CD14-positive monocyte (primary cell): ENCODE measurements at regions not wholly inside any gene's neighbourhood (a gene's known extent, or its start where the extent isn't known, plus 50 kb on each side); places are given as distances from the start of the nearest gene placed in this dataset.

Experiments used
- DNase-seq, 3 donors: peaks; one replicate each; pipeline ENCODE4 v3.0.0-alpha.2; 2011 to 2022
- H2AFZ ChIP-seq: 2 replicates; pipeline ENCODE4 v1.6.0; 2012; ENCODE audit warnings: mild to moderate bottlenecking, low read depth, low read length, inconsistent platforms; ENCODE audit not compliant: insufficient read depth, poor library complexity, severe bottlenecking
- H3K27ac ChIP-seq, 2 donors: 1 replicate in 1 of 2; 2 replicates in 1 of 2; pipeline ENCODE4 v1.5.1; 2012 to 2013; ENCODE audit warnings: low read length in 2 of 2, control low read depth in 1 of 2, inconsistent platforms in 1 of 2, low read depth in 1 of 2, mild to moderate bottlenecking in 1 of 2
- H3K27me3 ChIP-seq, 2 donors: one replicate each; pipeline versions ENCODE4 v1.6.0 to v1.6.1; 2011 to 2013; ENCODE audit warnings: low read length in 2 of 2; ENCODE audit not compliant: control insufficient read depth in 2 of 2, insufficient read depth in 2 of 2
- H3K36me3 ChIP-seq, 2 donors: replicated peaks in 1 of 2; 1 replicate in 1 of 2; 2 replicates in 1 of 2; pipeline versions ENCODE4 v1.5.1 to v1.6.1; 2012 to 2013; ENCODE audit warnings: low read length in 2 of 2, control low read depth in 1 of 2, inconsistent platforms in 1 of 2, mild to moderate bottlenecking in 1 of 2; ENCODE audit not compliant: insufficient read depth in 2 of 2, control insufficient read depth in 1 of 2
- H3K4me1 ChIP-seq, 2 donors: 1 replicate in 1 of 2; 2 replicates in 1 of 2; pipeline versions ENCODE4 v1.5.1 to v1.6.1; 2012 to 2013; ENCODE audit warnings: low read length in 2 of 2, control low read depth in 1 of 2, inconsistent platforms in 1 of 2, mild to moderate bottlenecking in 1 of 2, moderate library complexity in 1 of 2; ENCODE audit not compliant: insufficient read depth in 2 of 2, control insufficient read depth in 1 of 2
- H3K4me2 ChIP-seq: replicated peaks from 2 replicates; pipeline ENCODE3; 2012; ENCODE audit warnings: low read length, moderate library complexity, mild to moderate bottlenecking; ENCODE audit not compliant: poor library complexity, severe bottlenecking; ENCODE audit errors: extremely low read depth
- H3K4me3 ChIP-seq, 3 experiments: fragments of 200-600 bp in 1 of 3; sonication (generic) in 1 of 3; replicated peaks in 1 of 3; 1 replicate in 2 of 3; 2 replicates in 1 of 3; pipeline ENCODE4 v1.5.1; 2011 to 2013; ENCODE audit warnings: low read length in 3 of 3, mild to moderate bottlenecking in 3 of 3, control low read depth in 2 of 3, low read depth in 2 of 3, inconsistent platforms in 1 of 3, moderate library complexity in 1 of 3
- H3K79me2 ChIP-seq: 2 replicates; pipeline ENCODE4 v1.6.0; 2012; ENCODE audit warnings: mild to moderate bottlenecking, control low read depth, inconsistent platforms, low read length, moderate library complexity; ENCODE audit not compliant: insufficient read depth
- H3K9ac ChIP-seq: 2 replicates; pipeline ENCODE4 v1.6.0; 2017; ENCODE audit warnings: low read length, mild to moderate bottlenecking; ENCODE audit not compliant: insufficient read depth, poor library complexity, severe bottlenecking
- H3K9me3 ChIP-seq, 2 donors: replicated peaks in 1 of 2; 1 replicate in 1 of 2; 2 replicates in 1 of 2; pipeline versions ENCODE4 v1.5.1 to v1.6.1; 2012 to 2013; ENCODE audit warnings: low read length in 2 of 2, control low read depth in 1 of 2; ENCODE audit not compliant: control insufficient read depth in 1 of 2, insufficient read depth in 1 of 2
- H4K20me1 ChIP-seq: 2 replicates; pipeline ENCODE4 v1.6.0; 2012; ENCODE audit warnings: mild to moderate bottlenecking, low read length, control low read depth, moderate library complexity; ENCODE audit not compliant: insufficient read depth
- H3K27ac Mint-ChIP-seq, 7 donors: one replicate each; pipeline ENCODE4 v1.8.0; 2020; ENCODE audit warnings: mild to moderate bottlenecking in 7 of 7, mixed read lengths in 7 of 7, moderate library complexity in 6 of 7, inconsistent platforms in 2 of 7
- H3K27me3 Mint-ChIP-seq, 3 donors: one replicate each; pipeline ENCODE4 v1.8.0; 2021 to 2022; ENCODE audit warnings: low read depth in 3 of 3, mild to moderate bottlenecking in 3 of 3, mixed read lengths in 3 of 3, moderate library complexity in 3 of 3, inconsistent platforms in 1 of 3
- H3K36me3 Mint-ChIP-seq, 2 donors: one replicate each; pipeline ENCODE4 v1.8.0; 2020; ENCODE audit warnings: mixed read lengths in 2 of 2, inconsistent platforms in 1 of 2, mild to moderate bottlenecking in 1 of 2
- H3K4me1 Mint-ChIP-seq: one replicate; pipeline ENCODE4 v1.8.0; 2020; ENCODE audit warnings: mild to moderate bottlenecking, mixed read lengths
- H3K4me3 Mint-ChIP-seq, 2 donors: one replicate each; pipeline ENCODE4 v1.8.0; 2020; ENCODE audit warnings: mild to moderate bottlenecking in 2 of 2, mixed read lengths in 2 of 2, moderate library complexity in 1 of 2
- H3K9me3 Mint-ChIP-seq, 7 donors: one replicate each; pipeline ENCODE4 v1.8.0; 2020 to 2022; ENCODE audit warnings: mixed read lengths in 7 of 7, mild to moderate bottlenecking in 6 of 7, moderate library complexity in 6 of 7, inconsistent platforms in 2 of 7
- CTCF ChIP-seq: fragments of 200-600 bp; IDR thresholded peaks from one replicate; pipeline ENCODE4 v1.8.0; 2022; ENCODE audit warnings: antibody characterized with exemption, mild to moderate bottlenecking
- WGBS: methylation state at CpG from one replicate; pipeline ENCODE4 v1.1.5; 2013; ENCODE audit warnings: missing lambda C conversion rate; ENCODE audit not compliant: insufficient coverage; 5-methylcytosine and 5-hydroxymethylcytosine counted together
- intact Hi-C, 2 donors: fragments of 100-400 bp; cut with micrococcal nuclease; formaldehyde crosslinking; loops; one replicate each; pipeline versions ENCODE4 v1.15.0 to v1.15.1; 2023

GRCh38 chr10:76615049-76615448 is 1022.6 kb downstream of the KCNMA1 start:
- peaks cover 1 to 3% (median 1%) of the 10 kb centered on the region in 3 donors for H3K27me3 Mint-ChIP-seq
- H3K9me3 ChIP-seq: peaks cover 0 to 6% of the 10 kb centered on the region in 2 donors
- no peak overlapping the region for H3K4me2 ChIP-seq
- H3K9ac ChIP-seq: no peak overlapping the region
- H3K4me3 ChIP-seq: no peak overlapping the region
- no peak overlapping the region for H3K4me3 Mint-ChIP-seq
- intact Hi-C loops: no loop called here
- no peaks in the 10 kb centered on the region for H3K36me3 ChIP-seq
- no peak overlapping the region for H3K27ac Mint-ChIP-seq
- WGBS: no CpG with 5 or more reads among the region's 1 CpG
- no peak overlapping the region for H2AFZ ChIP-seq
- H3K4me1 Mint-ChIP-seq: no peaks in the 10 kb centered on the region
- no peaks in the 10 kb centered on the region for H3K36me3 Mint-ChIP-seq
- no peak overlapping the region for H3K27ac ChIP-seq
- no peak for DNase-seq
- H4K20me1 ChIP-seq: no peaks in the 10 kb centered on the region
- peaks cover 3 to 26% (median 15%) of the 10 kb centered on the region in 7 donors for H3K9me3 Mint-ChIP-seq
- no peaks in the 10 kb centered on the region for H3K4me1 ChIP-seq
- no peaks in the 10 kb centered on the region for H3K79me2 ChIP-seq
- TF ChIP-seq CTCF: no peak
- no peaks in the 10 kb centered on the region for H3K27me3 ChIP-seq
